Natural killer cell (primary cell): ENCODE measurements at regions not wholly inside any gene's neighbourhood (a gene's known extent, or its start where the extent isn't known, plus 50 kb on each side); places are given as distances from the start of the nearest gene placed in this dataset.

Experiments used
- ATAC-seq, 3 donors: fragments of 150-1000 bp in 2 of 3; fragments of 200-7000 bp in 1 of 3; cut with Tn5 transposase; 1 replicate in 1 of 3; 2 replicates in 2 of 3; pipeline ENCODE4 v1.10.0; 2021; ENCODE audit warnings: mild to moderate bottlenecking in 2 of 3, moderate library complexity in 2 of 3
- DNase-seq, 2 donors: peaks; one replicate each; pipeline versions ENCODE4 v3.0.0 to v3.0.0-alpha.2; 2013 to 2021; ENCODE audit warnings: mixed read lengths in 1 of 2
- H3K27ac ChIP-seq: one replicate; pipeline ENCODE4 v1.5.1; 2013; ENCODE audit warnings: mild to moderate bottlenecking, low read length
- H3K27me3 ChIP-seq: one replicate; pipeline ENCODE4 v1.6.1; 2013; ENCODE audit warnings: low read length; ENCODE audit not compliant: control insufficient read depth, insufficient read depth
- H3K36me3 ChIP-seq: one replicate; pipeline ENCODE4 v1.6.1; 2013; ENCODE audit warnings: low read length; ENCODE audit not compliant: control insufficient read depth, insufficient read depth
- H3K4me1 ChIP-seq: one replicate; pipeline ENCODE4 v1.6.1; 2013; ENCODE audit warnings: low read length; ENCODE audit not compliant: control insufficient read depth, insufficient read depth
- H3K4me3 ChIP-seq: one replicate; pipeline ENCODE4 v1.5.1; 2013; ENCODE audit warnings: low read length
- H3K9me3 ChIP-seq: one replicate; pipeline ENCODE4 v1.6.1; 2013; ENCODE audit warnings: low read length; ENCODE audit not compliant: control insufficient read depth, insufficient read depth
- H3K27ac Mint-ChIP-seq, 2 donors: one replicate each; pipeline ENCODE4 v1.8.0; 2022; ENCODE audit warnings: mild to moderate bottlenecking in 2 of 2, mixed read lengths in 2 of 2, moderate library complexity in 1 of 2
- H3K27me3 Mint-ChIP-seq, 2 donors: one replicate each; pipeline ENCODE4 v1.8.0; 2022; ENCODE audit warnings: low read depth in 2 of 2, mixed read lengths in 2 of 2
- H3K36me3 Mint-ChIP-seq: one replicate; pipeline ENCODE4 v1.8.0; 2022; ENCODE audit warnings: mixed read lengths
- H3K4me1 Mint-ChIP-seq, 2 donors: one replicate each; pipeline ENCODE4 v1.8.0; 2022; ENCODE audit warnings: mixed read lengths in 2 of 2
- H3K4me3 Mint-ChIP-seq: one replicate; pipeline ENCODE4 v1.8.0; 2022; ENCODE audit warnings: mild to moderate bottlenecking, moderate library complexity, mixed read lengths
- H3K9me3 Mint-ChIP-seq, 2 donors: one replicate each; pipeline ENCODE4 v1.8.0; 2022; ENCODE audit warnings: mixed read lengths in 2 of 2
- CTCF ChIP-seq: fragments of 200-600 bp; IDR thresholded peaks from one replicate; pipeline ENCODE4 v1.8.0; 2022; ENCODE audit warnings: antibody characterized with exemption
- WGBS: methylation state at CpG from one replicate; pipeline ENCODE4 v1.1.7; 2013; ENCODE audit warnings: missing lambda C conversion rate; ENCODE audit not compliant: insufficient coverage; 5-methylcytosine and 5-hydroxymethylcytosine counted together
- intact Hi-C: fragments of 100-400 bp; cut with micrococcal nuclease; formaldehyde crosslinking; loops from one replicate; pipeline ENCODE4 v1.14.2; 2022

GRCh38 chr21:27825035-27825434, 858.1 kb upstream of the ADAMTS5 start:
- Histone ChIP-seq H3K27me3 (no peaks in the 10 kb centered on the region), H3K36me3 (no peaks in the 10 kb centered on the region), H3K27ac (no peak overlapping the region), H3K9me3 (no peaks in the 10 kb centered on the region), H3K4me1 (no peaks in the 10 kb centered on the region), H3K4me3 (no peak overlapping the region)
- H3K4me1 Mint-ChIP-seq = peaks cover 4 to 5% of the 10 kb centered on the region in 2 donors
- peaks cover 8 to 12% of the 10 kb centered on the region in 2 donors for H3K9me3 Mint-ChIP-seq
- ATAC-seq (no peak), DNase-seq (no peak)
- H3K4me3 Mint-ChIP-seq = no peak overlapping the region
- H3K27me3 Mint-ChIP-seq = no peaks in the 10 kb centered on the region
- 80% methylated on average over 5 of the region's 5 CpGs for WGBS
- intact Hi-C loops = no loop called here
- no peak overlapping the region for H3K27ac Mint-ChIP-seq
- no peaks in the 10 kb centered on the region for H3K36me3 Mint-ChIP-seq
- TF ChIP-seq CTCF = no peak

DNA sequence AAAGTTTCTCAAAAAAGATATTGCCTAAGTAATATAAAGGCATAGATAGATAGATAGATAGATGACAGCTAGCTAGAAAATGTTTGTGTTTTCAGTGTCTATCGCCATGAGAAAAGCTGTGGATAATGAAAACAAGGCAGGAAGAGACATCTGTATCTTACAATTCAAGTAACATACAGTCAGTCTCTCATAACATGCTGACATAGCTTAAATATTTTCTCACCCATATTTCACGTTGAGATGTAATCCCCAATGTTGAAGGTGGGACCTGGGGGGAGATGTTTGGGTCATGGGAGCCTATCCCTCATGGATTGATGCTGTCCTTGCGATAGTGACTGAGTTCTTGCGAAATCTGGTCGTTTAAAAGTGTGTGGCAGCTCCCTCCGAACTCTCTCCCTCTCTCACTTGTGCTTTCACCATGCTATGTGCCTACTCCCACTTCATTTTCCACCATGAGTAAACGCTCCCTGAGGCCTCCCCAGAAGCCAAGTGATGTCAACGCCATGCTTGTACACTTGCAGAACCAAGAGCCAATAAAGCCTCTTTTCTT, 856.8 kb upstream of the ADAMTS5 start:
- H3K36me3 ChIP-seq = no peaks in the 10 kb centered on the region

GRCh38 chr21:27820342-27820741, 853.5 kb upstream of the ADAMTS5 start:
- peaks cover 2 to 6% of the 10 kb centered on the region in 2 donors for H3K9me3 Mint-ChIP-seq
- H3K36me3 ChIP-seq = no peaks in the 10 kb centered on the region
- no peaks in the 10 kb centered on the region for H3K9me3 ChIP-seq
- H3K4me1 ChIP-seq = no peaks in the 10 kb centered on the region
- TF ChIP-seq CTCF = no peak
- WGBS = 33% methylated on average over 1 of the region's 1 CpG
- no peak for DNase-seq
- H3K27me3 Mint-ChIP-seq = peaks cover 0 to 2% of the 10 kb centered on the region in 2 donors
- H3K4me1 Mint-ChIP-seq = no peaks in the 10 kb centered on the region
- H3K27ac Mint-ChIP-seq = no peak overlapping the region
- no peaks in the 10 kb centered on the region for H3K36me3 Mint-ChIP-seq
- no peak for ATAC-seq
- no peak overlapping the region for H3K27ac ChIP-seq
- intact Hi-C loops = no loop called here
- no peaks in the 10 kb centered on the region for H3K27me3 ChIP-seq
- no peak overlapping the region for H3K4me3 Mint-ChIP-seq
- no peak overlapping the region for H3K4me3 ChIP-seq

More for the DNA sequence above, 856.8 kb upstream of the ADAMTS5 start:
- H3K4me3 Mint-ChIP-seq = no peak overlapping the region
- Histone ChIP-seq H3K9me3 (no peaks in the 10 kb centered on the region), H3K27me3 (no peaks in the 10 kb centered on the region), H3K4me1 (no peaks in the 10 kb centered on the region), H3K4me3 (no peak overlapping the region), H3K27ac (no peak overlapping the region)
- intact Hi-C loops = no loop called here
- WGBS = 82% methylated on average over 7 of the region's 8 CpGs
- H3K27ac Mint-ChIP-seq = no peak overlapping the region
- H3K27me3 Mint-ChIP-seq = peaks cover 0 to 2% of the 10 kb centered on the region in 2 donors
- peaks cover 6 to 9% of the 10 kb centered on the region in 2 donors for H3K9me3 Mint-ChIP-seq
- ATAC-seq = no peak
- DNase-seq = no peak
- TF ChIP-seq CTCF = no peak
- H3K4me1 Mint-ChIP-seq = no peaks in the 10 kb centered on the region
- no peaks in the 10 kb centered on the region for H3K36me3 Mint-ChIP-seq

GRCh38 chr21:27819299-27819698, 852.4 kb upstream of the ADAMTS5 start:
- Histone ChIP-seq H3K9me3 (no peaks in the 10 kb centered on the region), H3K4me3 (no peak overlapping the region), H3K27me3 (no peaks in the 10 kb centered on the region), H3K4me1 (no peaks in the 10 kb centered on the region), H3K36me3 (no peaks in the 10 kb centered on the region), H3K27ac (no peak overlapping the region)
- no peak for ATAC-seq
- Mint-ChIP-seq H3K27me3 (peaks cover 0 to 2% of the 10 kb centered on the region in 2 donors), H3K9me3 (peaks cover 2 to 6% of the 10 kb centered on the region in 2 donors), H3K4me1 (no peaks in the 10 kb centered on the region), H3K27ac (no peak overlapping the region), H3K36me3 (no peaks in the 10 kb centered on the region), H3K4me3 (no peak overlapping the region)
- WGBS = no CpG with 5 or more reads among the region's 3 CpGs
- intact Hi-C loops = no loop called here
- no peak for DNase-seq
- TF ChIP-seq CTCF = no peak
